OCI-M1 (cell line): ENCODE measurements at regions not wholly inside any gene's neighbourhood (a gene's known extent, or its start where the extent isn't known, plus 50 kb on each side); places are given as distances from the start of the nearest gene placed in this dataset.

Experiments used
- DNase-seq: peaks from one replicate; lab custom pipeline; 2025; lab: John Stamatoyannopoulos, UW

DNA sequence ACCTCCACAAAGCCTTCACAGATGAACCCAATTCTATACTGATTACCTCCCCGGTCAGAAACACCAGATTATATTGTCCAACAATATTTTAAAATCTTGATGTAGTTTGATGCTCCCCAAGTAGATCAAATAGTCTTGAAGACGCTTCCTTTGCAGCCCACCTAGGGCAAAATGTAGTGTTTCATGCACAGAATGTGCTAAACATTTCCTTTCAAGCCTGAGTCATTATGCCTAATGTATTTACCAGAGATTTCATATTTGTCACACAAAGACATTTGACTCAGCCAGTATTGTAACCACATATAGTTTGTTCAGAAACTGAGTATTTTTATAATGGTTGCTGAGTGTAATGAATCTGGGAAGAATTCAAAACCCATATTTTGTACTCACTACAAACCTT, 1396.8 kb downstream of the LRRC4C start:
- DNase-seq, result no peak

DNA sequence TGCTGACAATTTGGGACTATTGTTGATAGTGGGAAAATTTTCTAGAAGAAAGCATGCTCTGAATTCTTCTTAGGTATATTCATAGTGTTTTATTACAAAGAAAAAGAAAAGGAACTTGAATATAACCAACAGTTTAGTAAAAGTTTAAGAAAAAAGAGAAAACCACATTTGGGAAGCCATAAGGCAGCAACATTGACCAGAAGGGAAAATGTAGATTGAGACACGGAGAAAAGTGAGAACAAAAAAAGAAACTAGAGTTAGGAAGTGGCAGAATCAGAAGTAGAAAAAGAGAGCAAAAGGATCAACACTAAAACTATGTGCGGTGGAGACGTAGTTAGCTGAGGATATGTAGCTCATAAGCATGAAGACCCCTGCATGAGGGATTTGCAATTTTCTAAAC, 1398.2 kb downstream of the LRRC4C start:
- DNase-seq, result no peak

DNA sequence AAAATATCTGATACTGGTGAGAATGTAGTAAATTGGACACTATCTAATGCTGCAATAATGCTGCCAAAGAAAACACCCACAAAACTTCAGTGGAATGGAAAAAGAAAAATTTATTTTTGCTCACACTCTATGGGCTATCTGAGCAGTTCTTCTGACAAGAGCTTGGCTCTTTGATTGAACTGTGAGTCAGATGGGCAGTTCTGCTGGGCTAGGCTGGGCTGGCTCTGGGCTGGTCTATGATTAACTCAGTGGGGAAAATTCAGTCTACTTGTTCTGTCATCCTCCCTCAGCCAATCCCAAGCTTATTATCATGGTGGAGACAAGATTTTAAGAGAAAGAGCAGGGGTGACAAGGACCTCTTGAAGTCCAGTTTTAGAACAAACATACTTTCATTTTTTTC, 1404.8 kb downstream of the LRRC4C start:
- DNase-seq, result no peak

DNA sequence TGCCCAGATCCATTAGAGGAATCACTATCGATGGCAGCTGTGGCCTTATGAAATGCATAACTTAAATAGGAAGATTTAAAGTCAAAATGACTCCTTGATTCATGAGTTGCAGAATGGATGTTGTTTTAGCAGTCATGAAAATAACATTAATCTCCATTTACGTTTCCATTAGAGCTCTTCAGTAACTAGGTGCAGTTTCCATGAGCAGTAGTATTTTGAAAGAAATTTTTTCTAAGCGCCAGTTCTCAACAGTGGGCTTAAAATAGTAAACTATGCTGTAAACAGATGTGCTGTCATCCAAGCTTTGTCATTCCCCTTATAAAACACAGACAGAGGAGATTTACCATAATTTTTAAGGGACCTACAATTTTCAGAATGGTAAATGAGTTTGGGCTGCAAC, 1414.1 kb downstream of the LRRC4C start:
- DNase-seq, result no peak

DNA sequence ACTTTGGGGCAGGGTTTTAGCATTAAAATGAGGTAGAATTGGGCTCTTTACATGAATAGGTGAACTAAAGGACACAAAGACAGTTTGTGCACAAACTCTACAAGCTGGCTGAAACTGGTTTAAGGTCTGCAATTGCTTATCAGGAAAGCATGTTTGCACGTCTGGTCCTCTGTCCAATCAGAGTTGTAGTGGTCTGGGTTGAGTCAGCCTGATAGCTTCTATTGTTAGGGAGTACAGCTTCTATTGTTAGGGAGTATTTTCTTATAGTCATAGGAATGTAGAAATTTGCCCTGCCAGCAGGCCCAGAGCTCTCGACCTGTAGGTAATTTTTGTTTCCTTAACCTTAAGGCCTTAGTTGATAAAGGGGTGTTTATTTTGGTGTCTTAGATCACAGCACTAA, 1422.4 kb downstream of the LRRC4C start:
- peak; percentile 95 for DNase-seq

DNA sequence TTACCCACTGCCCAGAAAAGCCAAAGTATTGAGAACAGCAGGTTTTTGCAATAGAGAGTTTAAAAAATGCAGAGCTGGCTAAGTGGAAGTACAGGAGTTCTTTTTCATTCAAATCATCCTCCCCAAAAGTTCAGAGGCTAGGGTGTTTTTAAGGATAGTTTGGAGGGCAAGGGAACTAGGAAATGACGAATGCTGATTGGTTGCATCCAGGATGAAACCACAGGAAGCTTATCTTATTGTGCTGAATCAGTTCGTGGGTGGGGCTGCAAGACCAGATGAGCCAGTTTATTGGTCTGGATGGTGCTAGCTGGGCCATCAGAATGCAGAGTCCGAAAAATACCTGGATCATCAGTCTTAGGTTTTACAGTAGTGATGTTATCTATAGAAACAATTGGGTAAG, 1427.1 kb downstream of the LRRC4C start:
- DNase-seq, result peak; percentile 54

DNA sequence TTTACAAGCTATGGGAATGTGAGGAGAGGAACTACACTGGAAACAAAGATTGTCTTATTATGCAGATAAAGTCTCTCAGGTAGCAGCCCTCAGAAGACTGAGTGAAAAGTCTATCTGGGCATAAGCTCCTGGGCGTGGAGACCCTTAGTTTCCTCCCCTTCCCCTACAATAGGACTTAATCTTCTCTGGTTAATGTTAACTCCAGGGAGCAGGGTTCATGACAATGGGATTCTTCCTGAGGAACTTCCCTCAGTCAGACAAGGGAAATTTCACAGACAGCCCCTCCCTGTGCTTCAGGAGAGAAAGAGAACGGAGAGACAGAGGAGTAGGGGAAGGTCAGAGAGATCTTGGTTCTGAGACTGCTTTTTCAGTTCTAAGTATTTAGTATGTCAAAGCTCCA, 1428.6 kb downstream of the LRRC4C start:
- no peak for DNase-seq

DNA sequence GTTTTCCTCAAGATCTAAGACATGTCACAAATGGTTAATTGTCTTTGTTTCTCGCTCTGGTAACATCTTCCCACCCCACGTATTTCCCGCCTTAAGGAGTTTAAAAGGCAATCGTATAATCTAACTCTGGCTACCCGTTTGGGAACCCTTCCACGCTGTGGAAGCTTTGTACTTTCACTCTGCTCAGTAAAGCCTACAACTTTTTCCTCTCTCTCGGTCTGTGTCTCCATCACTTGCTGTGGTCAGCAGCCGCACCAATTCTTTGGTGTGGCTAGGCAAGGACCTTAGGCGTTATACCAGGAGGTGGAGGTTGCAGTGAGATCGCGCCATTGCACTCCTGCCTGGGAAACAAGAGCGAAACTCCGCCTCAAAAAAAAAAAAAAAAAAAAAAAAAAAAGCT, 1430.1 kb downstream of the LRRC4C start:
- no peak for DNase-seq

DNA sequence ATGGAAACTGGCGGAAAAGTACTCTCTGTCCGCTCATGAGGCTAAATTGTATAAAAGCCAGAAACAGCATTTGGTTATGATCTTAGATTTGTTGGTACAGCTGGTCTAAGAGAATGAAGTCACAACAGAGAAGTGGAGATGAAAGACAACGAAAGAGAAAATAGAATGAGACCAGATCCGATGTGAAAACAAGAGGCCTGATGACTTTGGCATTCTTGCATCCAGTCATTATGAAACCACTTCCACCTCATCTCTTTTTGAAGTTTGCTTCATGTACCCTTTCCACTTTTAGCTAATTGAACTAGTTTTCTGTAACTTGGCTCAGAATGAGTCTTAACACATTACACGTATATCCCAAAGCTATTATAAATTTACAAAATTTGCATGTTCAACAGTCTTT, 1431.7 kb downstream of the LRRC4C start:
- no peak for DNase-seq

DNA sequence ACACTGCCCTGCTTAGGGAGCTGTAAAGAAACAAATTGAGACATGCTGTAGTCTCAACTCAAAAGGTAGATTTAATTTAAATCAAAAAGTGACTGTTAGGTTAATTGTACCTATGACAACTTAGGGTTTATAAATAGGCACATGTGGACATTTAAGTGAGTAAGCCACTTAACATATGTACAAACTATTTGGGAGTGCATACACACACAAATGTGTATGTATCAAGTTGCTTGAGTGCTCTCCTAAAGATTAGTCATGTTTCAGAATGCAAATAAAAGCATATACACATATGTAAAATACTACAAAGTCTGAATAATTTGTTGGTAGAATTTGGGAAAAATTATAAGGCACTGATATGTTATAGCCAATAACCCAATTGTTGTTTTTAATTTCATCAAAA, 1435.7 kb downstream of the LRRC4C start:
- DNase-seq, result no peak

DNA sequence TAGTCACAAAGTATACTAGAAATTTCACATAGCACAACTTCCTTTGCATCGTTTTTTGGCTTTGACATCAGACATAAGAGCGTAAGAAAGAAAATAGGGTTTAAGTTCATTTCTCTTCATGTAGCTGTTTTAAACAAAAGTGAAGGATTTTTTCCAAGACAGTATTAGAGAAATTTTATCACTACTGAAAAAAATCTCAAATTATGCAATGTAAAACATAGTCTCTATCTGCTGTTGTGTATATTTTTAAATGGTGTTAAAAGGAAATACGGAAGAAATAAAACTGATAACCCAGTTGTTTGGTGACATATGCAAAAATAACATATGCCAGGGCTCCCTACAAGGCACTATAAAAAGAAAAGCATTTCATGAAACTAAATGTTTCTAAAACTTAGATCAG, 1449.4 kb downstream of the LRRC4C start:
- no peak for DNase-seq

DNA sequence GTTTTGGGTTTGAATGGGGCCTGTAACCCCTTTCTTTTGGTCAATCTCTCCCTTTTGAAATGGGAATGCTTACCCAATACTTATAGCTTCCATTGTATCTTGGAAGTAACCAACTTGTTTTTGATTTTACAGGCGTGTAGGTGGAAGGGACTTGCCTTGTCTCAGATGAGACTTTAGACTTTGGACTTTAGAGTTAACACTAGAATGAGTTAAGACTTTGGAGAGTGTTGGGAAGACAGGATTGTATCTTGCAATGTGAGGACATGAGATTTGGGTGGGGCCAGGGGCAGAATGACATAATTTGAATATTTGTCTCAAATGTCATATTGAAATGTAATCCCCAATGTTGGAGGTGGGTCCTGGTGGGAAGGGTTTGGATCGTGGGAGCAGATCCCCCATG, 1466.9 kb downstream of the LRRC4C start:
- no peak for DNase-seq

DNA sequence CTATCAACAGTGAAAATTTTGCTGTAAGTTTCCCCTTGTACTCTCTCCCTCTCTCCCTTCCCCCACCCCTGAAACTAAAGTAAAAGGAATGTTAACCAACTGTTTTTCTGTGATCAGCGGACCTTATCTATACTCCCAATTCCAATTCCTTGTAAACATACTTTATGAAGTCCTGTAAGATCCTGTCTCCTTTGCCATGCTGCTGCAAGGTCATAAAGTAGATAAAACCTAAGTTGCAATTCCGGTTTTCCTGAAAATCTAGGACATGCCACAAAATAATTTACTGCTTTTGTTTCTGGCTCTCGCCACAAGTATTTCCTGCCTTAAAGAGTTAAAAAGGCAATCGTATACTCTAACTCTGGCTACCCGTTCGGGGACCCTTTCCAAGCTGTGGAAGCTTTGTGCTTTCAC, 1469.0 kb downstream of the LRRC4C start:
- DNase-seq, result peak; percentile 85

DNA sequence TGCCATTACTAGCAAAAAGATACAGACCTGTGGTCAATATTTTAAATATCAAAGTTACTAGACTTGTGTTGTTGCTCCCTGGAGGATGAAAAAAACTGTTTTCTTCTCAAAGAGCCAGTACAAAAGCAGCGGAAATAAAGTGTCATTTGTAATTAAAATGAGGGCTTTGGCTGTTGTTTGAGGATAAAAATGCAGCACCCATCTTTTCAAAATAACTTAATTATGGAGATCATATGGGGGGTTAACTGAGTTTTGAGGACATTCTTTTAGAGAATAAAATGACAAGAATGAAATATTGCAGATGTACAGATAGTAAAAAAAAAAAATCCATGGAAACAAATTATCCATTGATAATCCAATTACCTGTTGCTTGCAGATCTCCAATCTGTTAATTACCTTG, 1484.4 kb downstream of the LRRC4C start:
- no peak for DNase-seq

DNA sequence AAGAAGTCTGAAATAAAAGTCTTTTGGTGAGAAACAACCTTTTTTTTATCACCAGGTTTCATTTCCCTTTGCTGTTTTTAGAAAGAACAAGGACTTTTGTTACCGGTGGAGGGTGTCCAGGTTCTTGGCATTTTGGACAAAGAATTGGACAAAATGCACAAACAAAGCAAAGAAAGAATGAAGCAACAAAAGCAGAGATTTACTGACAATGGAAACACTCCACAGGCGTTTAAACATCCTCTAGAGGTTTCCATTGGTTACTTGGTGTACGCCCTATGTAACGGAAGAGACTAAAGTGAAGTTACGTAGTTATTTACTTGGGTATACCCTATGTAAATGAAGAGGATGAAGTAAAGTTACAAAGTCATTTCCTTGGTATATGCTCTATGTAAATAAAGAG, 1487.0 kb downstream of the LRRC4C start:
- no peak for DNase-seq

DNA sequence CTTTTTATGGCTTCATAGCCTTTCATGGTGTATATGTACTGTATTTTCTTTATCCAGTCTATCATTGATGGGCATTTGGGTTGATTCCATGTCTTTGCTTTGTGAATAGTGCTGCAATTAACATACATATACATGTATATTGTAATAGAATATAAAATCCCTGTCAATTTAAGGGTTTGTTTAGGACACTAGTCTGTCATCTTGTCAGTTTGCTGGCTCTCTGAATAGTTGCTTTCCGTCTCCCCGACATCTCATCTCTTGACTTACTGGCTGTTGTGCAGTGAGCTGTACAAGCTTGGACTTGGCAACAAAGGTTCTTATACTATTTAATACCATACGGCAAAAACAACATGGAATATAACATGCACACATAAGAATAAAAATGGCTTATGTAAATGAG, 1487.5 kb downstream of the LRRC4C start:
- no peak for DNase-seq

DNA sequence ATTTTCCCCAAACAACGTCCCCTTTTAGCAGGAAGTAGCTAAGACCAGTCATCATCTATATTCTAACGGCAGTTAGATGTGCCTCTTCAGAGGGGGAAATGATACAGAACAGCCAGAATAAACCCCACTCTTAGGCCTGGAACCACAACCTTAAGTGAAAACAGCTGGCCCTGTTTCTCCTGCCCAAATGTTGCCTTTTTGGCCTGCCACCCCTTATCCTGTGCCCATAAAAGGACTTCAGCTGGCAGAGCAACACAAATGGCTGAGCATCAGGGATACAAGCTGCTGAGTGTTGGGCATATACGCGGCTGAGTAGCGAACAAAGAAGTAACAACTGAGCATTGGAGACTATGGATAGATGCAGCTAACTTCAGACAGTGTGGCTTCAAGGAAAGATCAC, 1491.4 kb downstream of the LRRC4C start:
- DNase-seq, result no peak

DNA sequence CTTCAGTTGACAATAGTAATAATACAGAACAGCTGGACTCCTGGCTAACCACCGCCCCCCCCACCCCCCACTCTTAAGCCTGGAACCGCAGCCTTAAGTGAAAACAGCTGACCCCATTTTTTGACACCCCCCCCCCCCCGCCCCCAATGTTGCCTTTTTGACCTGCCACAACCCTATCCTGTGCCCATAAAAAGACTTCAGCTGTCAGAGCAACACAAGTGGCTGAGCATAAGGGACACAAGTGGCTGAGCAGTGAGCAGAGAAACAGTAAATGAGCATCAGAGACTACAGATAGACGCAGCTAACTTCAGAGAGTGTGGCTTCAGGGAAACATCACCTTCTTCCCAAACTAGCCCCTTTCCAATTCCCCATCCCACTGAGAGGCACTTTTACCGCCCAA, 1493.8 kb downstream of the LRRC4C start:
- no peak for DNase-seq

DNA sequence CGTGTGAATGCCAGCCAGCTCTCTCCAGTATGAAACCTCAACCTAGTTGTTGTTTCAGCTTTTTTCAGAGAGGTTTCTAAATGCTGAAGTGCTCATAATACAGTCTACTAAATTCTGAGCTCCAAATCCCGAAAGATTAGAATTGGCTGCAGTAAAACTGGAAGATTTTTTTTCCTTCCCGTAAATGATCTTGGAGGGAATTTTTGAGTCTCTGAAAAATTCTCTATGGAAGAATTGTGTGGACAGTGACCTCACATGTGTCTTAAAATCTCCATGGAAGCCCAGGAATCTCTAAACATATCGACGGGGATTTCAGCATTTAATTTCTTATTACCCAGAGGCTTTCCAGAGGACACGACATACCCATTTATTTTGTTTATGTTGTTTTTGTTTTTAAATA, 1499.2 kb downstream of the LRRC4C start:
- DNase-seq, result no peak

DNA sequence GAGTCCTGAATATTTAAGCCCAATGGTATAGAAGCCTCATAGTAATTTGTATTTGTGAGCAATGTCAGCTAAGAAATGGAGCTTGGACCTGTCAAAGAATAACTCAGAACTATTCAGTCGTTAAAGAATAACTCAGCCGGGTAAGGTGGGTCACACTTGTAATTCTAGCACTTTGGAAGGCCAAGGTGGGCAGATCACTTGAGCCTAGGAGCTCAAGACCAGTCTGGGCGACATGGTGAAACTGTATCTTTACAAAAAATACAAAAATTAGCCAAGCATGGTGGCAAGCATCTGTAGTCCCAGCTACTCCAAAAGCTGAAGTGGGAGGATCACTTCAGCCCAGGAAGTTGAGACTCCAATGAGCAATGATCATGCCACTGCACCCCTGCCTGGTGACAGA, 1526.5 kb downstream of the LRRC4C start:
- DNase-seq, result no peak

DNA sequence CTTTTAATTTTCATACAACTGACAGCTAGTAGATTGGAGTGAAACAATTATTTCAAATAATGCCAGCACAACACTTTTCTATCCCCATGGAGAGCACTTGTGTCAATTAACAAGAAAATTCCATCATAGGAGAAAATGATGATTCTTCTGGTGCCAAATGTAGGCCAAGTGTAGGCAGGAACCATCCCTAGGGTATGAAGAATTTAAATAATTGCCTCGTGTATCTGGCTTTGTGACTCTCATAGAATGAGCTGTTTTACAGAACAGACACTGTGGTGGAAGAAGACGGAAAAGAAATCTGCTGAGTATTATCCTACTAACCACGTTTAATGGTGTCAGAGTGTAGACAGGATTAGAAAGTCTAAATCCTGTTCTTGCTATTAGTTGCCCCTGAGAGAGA, 1542.2 kb downstream of the LRRC4C start:
- no peak for DNase-seq

DNA sequence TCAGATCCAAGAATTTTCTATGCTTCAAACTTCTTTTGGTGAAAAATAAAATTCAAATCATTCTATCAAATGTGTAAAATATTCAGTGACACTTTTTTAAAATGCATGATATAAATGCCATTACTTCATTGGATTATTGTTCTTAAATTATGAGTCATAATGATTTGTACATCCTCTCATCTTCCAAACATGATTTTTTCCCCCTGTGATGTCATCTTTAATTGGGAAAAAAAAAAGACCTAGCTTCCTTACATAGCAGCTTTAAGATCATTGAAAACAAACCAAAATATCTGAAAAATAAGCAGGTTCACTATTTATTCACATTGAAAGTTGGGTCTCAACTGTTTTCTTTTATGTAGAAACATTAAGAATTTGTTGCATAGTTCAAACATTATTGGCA, 1549.4 kb downstream of the LRRC4C start:
- no peak for DNase-seq

DNA sequence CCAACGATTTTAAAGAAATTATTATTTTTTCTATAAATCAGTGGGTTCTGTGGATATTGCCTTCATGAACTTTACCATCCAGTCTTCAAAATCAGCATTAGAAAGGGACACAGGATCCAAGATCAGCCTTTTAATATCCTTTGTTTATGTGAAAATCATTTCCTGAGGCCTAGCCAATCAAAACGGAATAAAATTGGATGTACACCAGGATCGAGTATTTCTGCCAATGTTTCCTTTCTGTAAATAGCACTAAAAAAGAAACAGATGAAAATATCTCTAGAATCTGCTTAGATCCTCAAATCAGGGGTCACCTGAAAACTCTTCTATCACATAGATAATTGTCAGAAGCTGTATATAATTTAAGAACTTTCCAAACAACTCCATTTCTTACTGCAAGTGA, 1598.5 kb downstream of the LRRC4C start:
- DNase-seq, result no peak

DNA sequence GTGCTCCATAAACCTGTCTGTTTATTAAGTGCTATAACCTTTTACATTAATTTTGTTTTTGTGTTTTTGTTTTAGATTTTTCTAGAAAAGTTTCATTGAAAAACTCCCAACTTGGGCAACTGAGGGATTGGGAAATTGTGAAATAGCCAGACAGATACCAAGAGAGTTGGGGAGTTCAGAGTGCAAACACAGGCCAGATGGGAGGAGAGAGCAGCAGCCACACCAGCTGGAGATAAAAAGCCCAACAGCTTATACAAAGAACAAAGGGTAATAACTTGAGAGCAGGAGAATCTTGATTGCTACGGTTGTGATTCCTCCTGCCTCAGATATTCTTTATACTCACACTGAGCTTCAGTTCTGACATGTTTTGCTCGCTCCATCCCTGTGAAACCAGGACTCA, 1642.2 kb downstream of the LRRC4C start:
- peak; percentile 51 for DNase-seq

DNA sequence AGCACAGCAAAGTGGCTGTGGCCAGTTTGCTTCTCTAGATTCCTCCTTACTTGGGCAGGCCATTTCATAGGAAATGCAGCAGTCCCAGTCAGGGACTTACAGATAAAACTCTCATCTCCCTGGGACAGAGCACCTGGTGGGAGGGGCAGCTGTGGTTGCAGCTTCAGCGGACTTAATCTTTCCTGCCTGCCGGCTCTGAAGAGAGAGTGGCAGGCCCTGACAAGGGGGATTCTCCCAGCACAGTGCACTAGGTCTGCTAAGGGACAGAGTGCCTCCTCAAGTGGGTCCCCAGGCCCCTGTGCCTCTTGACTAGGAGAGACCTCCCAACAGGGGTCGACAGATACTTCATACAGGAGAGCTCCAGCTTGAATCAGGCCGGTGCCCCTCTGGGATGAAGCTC, 1649.1 kb downstream of the LRRC4C start:
- DNase-seq, result peak; percentile 65
